GM13977 (cell line): ENCODE measurements at regions not wholly inside any gene's neighbourhood (a gene's known extent, or its start where the extent isn't known, plus 50 kb on each side); places are given as distances from the start of the nearest gene placed in this dataset.

Experiments used
- DNase-seq: peaks from one replicate; pipeline ENCODE4 v3.0.0; 2012; ENCODE audit warnings: low spot score
- in situ Hi-C: fragments of 300-500 bp; cut with MboI; formaldehyde crosslinking; loops from one replicate; pipeline ENCODE4 v1.12.0; 2022; ENCODE audit warnings: low sequenced_read_pairs, low pct_unique_long_range_greater_than_20kb, mixed read lengths, inconsistent platforms; ENCODE audit not compliant: unreplicated experiment
- TF ChIP-seq, protein P1 (sequence below): IDR thresholded peaks from 2 replicates; pipeline ENCODE4 v1.5.1; 2012; ENCODE audit warnings: mild to moderate bottlenecking, control low read depth; ENCODE audit not compliant: insufficient read depth; ENCODE audit errors: extremely low read depth, missing control alignments

DNA sequence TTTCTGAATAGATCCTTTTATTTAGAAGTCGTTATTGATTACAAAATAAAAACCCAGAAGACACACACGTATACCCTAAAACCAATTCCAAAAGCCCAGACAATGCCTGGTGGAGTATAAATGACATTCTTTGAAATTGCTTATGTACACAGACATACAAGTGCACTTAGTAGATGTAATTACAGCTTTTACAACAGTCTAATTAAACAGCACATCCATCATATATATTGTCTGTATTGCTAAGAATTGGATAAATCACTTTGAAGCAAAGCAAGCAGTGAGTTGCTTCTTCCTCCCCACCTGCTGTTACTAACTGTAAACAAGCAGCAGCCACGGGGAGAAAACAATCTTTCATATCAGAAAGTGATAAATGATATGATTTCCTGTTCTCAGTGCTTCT is 645.7 kb downstream of the TLL1 start:
- no peak for DNase-seq
- TF ChIP-seq, protein P1, sequence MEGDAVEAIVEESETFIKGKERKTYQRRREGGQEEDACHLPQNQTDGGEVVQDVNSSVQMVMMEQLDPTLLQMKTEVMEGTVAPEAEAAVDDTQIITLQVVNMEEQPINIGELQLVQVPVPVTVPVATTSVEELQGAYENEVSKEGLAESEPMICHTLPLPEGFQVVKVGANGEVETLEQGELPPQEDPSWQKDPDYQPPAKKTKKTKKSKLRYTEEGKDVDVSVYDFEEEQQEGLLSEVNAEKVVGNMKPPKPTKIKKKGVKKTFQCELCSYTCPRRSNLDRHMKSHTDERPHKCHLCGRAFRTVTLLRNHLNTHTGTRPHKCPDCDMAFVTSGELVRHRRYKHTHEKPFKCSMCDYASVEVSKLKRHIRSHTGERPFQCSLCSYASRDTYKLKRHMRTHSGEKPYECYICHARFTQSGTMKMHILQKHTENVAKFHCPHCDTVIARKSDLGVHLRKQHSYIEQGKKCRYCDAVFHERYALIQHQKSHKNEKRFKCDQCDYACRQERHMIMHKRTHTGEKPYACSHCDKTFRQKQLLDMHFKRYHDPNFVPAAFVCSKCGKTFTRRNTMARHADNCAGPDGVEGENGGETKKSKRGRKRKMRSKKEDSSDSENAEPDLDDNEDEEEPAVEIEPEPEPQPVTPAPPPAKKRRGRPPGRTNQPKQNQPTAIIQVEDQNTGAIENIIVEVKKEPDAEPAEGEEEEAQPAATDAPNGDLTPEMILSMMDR: no peak
- in situ Hi-C loops: no loop called here

DNA sequence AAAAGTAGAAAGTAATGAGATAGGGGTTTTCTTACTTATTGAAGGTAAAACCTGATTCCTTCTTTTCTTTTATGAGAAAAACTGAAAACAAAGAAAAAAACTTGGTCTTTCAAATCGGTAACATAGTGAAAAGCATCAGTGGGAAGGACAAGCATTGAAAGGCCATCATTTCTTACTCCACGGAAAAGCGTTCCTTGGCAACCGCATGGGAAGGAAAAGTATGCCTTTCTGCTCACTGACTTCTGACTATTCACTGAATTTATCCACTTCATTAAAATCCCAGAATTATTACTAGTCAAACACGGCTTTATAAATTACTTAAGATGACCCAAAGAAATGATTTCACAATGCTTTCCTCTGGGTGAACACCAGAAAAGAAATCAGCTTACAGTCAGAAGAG is 646.7 kb downstream of the TLL1 start:
- in situ Hi-C loops: no loop called here
- TF ChIP-seq, protein P1: no peak

DNA sequence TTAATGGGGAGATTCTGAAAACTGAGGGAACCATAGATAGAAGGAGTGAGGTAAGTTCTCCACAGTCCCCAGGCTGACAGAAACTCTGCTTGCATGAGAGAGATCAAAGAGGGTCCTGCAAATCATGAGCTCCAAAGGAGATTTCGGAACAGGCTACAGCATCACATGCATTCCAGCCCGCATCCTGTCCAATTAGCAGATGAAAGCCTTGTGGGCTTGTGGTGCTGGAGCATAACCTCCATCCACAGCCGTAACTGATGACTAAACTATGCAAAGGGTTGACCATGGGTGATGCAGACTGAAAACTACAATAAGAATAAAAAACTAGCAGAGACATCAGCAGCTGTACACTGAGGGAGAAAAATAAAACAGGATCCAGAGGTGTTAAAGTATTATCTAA is 654.5 kb downstream of the TLL1 start:
- in situ Hi-C loops: no loop called here
- no peak for DNase-seq
- TF ChIP-seq, protein P1: no peak

More for the DNA sequence above, 646.7 kb downstream of the TLL1 start:
- DNase-seq: no peak

DNA sequence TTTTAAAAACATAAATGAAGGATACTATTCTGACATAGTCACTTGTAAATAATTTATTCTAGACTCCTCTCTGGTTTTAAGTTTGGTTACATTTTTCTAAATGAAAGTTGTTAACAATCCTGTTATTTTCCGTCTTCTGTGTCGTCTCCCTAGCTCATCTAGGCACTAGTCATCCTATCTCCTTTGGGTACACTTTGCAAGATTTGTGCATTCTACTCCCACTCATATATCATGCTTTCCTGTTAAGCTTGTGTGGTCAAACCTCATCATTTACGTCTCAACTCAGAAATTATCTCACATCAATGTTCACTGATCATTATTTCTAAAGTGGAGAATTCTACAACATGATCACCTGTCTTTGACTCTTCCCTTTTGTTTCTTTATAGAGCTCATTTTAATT is 658.7 kb downstream of the TLL1 start:
- in situ Hi-C loops: no loop called here
- DNase-seq: no peak
- TF ChIP-seq, protein P1: no peak

DNA sequence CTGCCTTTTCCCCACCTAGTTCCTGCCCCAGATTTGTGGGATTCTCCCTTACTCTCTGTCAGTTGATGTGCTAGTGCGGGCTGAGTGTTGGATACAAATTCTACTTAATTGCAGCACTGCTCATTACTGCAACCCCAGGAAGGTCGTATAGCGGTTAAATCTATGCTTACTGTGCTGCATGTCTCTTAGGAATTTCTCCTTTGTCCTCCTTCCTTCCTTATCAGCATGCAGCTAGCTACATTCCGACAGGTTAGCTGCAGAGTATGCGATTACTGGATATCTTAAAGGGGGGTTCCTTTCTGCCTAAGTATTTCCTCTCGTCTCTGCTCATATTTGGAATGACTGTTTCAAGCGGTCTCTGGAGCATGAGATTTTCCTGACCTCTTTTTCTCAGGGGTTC is 662.8 kb downstream of the TLL1 start:
- in situ Hi-C loops: no loop called here
- TF ChIP-seq, protein P1: no peak
- DNase-seq: no peak

DNA sequence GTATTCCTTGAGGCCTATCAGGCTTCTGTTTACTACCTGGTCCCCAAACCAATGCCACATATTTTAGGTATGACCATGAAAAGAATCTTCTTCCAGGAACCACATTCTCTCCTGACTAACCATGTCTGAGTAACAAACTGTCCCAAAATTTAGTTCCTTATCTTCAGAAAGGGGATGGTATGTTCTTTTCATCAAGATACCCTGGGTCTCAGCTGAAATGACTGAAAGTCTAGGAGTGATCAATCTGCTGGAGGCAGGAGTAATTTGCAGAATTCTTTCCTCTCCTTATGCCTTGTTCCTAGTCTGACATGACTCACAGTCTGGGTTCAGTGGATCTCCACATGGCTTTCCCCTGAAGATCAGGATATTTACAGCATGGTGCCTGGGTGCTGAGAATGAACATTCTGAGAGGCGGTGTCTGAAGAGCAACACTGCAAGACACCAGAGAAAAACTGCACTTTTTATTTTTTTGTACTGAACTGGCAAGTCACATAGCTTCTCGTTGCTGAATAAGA is 665.5 kb downstream of the TLL1 start:
- in situ Hi-C loops: no loop called here
- DNase-seq: no peak
- TF ChIP-seq, protein P1: no peak

DNA sequence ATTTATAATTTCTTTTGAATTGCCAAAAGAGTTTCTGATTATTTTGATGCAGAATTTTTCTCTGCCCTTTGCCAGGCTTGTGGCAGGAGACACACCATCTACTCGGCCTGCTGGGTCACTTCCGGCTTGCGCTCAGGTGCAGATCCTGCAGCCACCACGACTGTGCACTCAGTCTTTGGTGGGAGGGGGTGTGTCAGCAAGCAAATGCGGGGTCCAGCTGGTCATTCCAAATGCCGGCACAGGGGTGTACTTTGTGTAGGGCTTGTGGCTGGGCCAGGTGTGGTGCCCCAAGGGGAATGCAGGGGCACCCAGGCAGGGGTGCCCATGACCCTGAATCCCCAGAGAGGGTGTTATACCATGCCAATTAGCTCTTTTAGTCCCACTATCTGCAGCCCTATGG is 673.0 kb downstream of the TLL1 start:
- in situ Hi-C loops: no loop called here
- no peak for DNase-seq
- TF ChIP-seq, protein P1: no peak
